ENCODE measurements at regions not wholly inside any gene's neighbourhood (a gene's known extent, or its start where the extent isn't known, plus 50 kb on each side); places are given as distances from the start of the nearest gene placed in this dataset.

- Mint-ChIP-seq H3K4me1 (no peaks in the 10 kb centered on the region), H3K27ac (no peak overlapping the region), H3K36me3 (no peaks in the 10 kb centered on the region), H3K9me3 (peaks cover 0 to 5% (median under 1%) of the 10 kb centered on the region in 8 donors), H3K4me3 (no peak overlapping the region), H3K27me3 (no peaks in the 10 kb centered on the region)
- H3K36me3 ChIP-seq (ENCODE audit: insufficient read depth, low read length): no peaks in the 10 kb centered on the region
- H3K4me1 ChIP-seq (ENCODE audit: insufficient read depth, low read length): no peaks in the 10 kb centered on the region
- intact Hi-C loops (cut with micrococcal nuclease): no loop called here
- no peak overlapping the region for H3K4me3 ChIP-seq (ENCODE audit: low read length in 2 of 2)
- no peak for DNase-seq
- H3K27ac ChIP-seq (ENCODE audit: low read depth, low read length): no peak overlapping the region
- ChIA-PET CTCF (ENCODE audit: partially characterized antibody) (no interaction called here), POLR2A (ENCODE audit: partially characterized antibody) (no interaction called here)
- no peaks in the 10 kb centered on the region for H3K9me3 ChIP-seq (ENCODE audit: control insufficient read depth in 1 of 2, low read length in 2 of 2)
- H3K27me3 ChIP-seq (ENCODE audit: insufficient read depth, low read length): no peaks in the 10 kb centered on the region
These were observed 687.6 kb downstream of the FLRT2 start for GRCh38 chr14:86217523-86217922.

- Mint-ChIP-seq H3K4me3 (no peak overlapping the region), H3K27ac (no peak overlapping the region), H3K4me1 (no peaks in the 10 kb centered on the region), H3K36me3 (no peaks in the 10 kb centered on the region), H3K27me3 (no peaks in the 10 kb centered on the region), H3K9me3 (peaks cover 0 to 22% (median 3%) of the 10 kb centered on the region in 8 donors)
- no peaks in the 10 kb centered on the region for H3K4me1 ChIP-seq (ENCODE audit: insufficient read depth, low read length)
- CTCF ChIA-PET (ENCODE audit: partially characterized antibody): no interaction called here
- POLR2A ChIA-PET (ENCODE audit: partially characterized antibody): no interaction called here
- DNase-seq: no peak
- intact Hi-C loops (cut with micrococcal nuclease): no loop called here
- H3K4me3 ChIP-seq (ENCODE audit: low read length in 2 of 2): no peak overlapping the region
- H3K27me3 ChIP-seq (ENCODE audit: insufficient read depth, low read length): no peaks in the 10 kb centered on the region
- no peaks in the 10 kb centered on the region for H3K36me3 ChIP-seq (ENCODE audit: insufficient read depth, low read length)
- no peak overlapping the region for H3K27ac ChIP-seq (ENCODE audit: low read depth, low read length)
- H3K9me3 ChIP-seq (ENCODE audit: control insufficient read depth in 1 of 2, low read length in 2 of 2): no peaks in the 10 kb centered on the region
These were observed 673.9 kb downstream of the FLRT2 start for GRCh38 chr14:86203843-86204242.

- Mint-ChIP-seq H3K4me3 (no peak overlapping the region), H3K4me1 (no peaks in the 10 kb centered on the region), H3K36me3 (no peaks in the 10 kb centered on the region), H3K27me3 (no peaks in the 10 kb centered on the region), H3K27ac (no peak overlapping the region), H3K9me3 (peaks cover 0 to 14% (median 4%) of the 10 kb centered on the region in 8 donors)
- no peaks in the 10 kb centered on the region for H3K4me1 ChIP-seq (ENCODE audit: insufficient read depth, low read length)
- ChIA-PET CTCF (ENCODE audit: partially characterized antibody) (no interaction called here), POLR2A (ENCODE audit: partially characterized antibody) (no interaction called here)
- no peaks in the 10 kb centered on the region for H3K27me3 ChIP-seq (ENCODE audit: insufficient read depth, low read length)
- no peak for DNase-seq
- intact Hi-C loops (cut with micrococcal nuclease): no loop called here
- no peak overlapping the region for H3K27ac ChIP-seq (ENCODE audit: low read depth, low read length)
- no peaks in the 10 kb centered on the region for H3K9me3 ChIP-seq (ENCODE audit: control insufficient read depth in 1 of 2, low read length in 2 of 2)
- no peaks in the 10 kb centered on the region for H3K36me3 ChIP-seq (ENCODE audit: insufficient read depth, low read length)
- no peak overlapping the region for H3K4me3 ChIP-seq (ENCODE audit: low read length in 2 of 2)
These were observed 666.5 kb downstream of the FLRT2 start for GRCh38 chr14:86196471-86196870.

GRCh38 chr14:86193756-86194155 is 663.8 kb downstream of the FLRT2 start:
- Histone ChIP-seq H3K27ac (ENCODE audit: low read depth, low read length) (no peak overlapping the region), H3K27me3 (ENCODE audit: insufficient read depth, low read length) (no peaks in the 10 kb centered on the region), H3K4me3 (ENCODE audit: low read length in 2 of 2) (no peak overlapping the region), H3K36me3 (ENCODE audit: insufficient read depth, low read length) (no peaks in the 10 kb centered on the region), H3K9me3 (ENCODE audit: control insufficient read depth in 1 of 2, low read length in 2 of 2) (no peaks in the 10 kb centered on the region), H3K4me1 (ENCODE audit: insufficient read depth, low read length) (no peaks in the 10 kb centered on the region)
- Mint-ChIP-seq H3K9me3 (peaks cover under 1 to 10% (median 3%) of the 10 kb centered on the region in 8 donors), H3K36me3 (no peaks in the 10 kb centered on the region), H3K4me1 (no peaks in the 10 kb centered on the region), H3K27ac (no peak overlapping the region), H3K4me3 (no peak overlapping the region), H3K27me3 (no peaks in the 10 kb centered on the region)
- ChIA-PET POLR2A (ENCODE audit: partially characterized antibody) (no interaction called here), CTCF (ENCODE audit: partially characterized antibody) (no interaction called here)
- no peak for DNase-seq
- intact Hi-C loops (cut with micrococcal nuclease): no loop called here

GRCh38 chr14:86179980-86180379 is 650.0 kb downstream of the FLRT2 start:
- ChIA-PET CTCF (ENCODE audit: partially characterized antibody) (no interaction called here), POLR2A (ENCODE audit: partially characterized antibody) (no interaction called here)
- no peak overlapping the region for H3K4me3 Mint-ChIP-seq
- intact Hi-C loops (cut with micrococcal nuclease): no loop called here
- no peaks in the 10 kb centered on the region for H3K36me3 Mint-ChIP-seq
- peaks cover 3 to 20% (median 7%) of the 10 kb centered on the region in 8 donors for H3K9me3 Mint-ChIP-seq
- DNase-seq: no peak
- H3K36me3 ChIP-seq (ENCODE audit: insufficient read depth, low read length): no peaks in the 10 kb centered on the region
- H3K4me3 ChIP-seq (ENCODE audit: low read length in 2 of 2): no peak overlapping the region
- H3K27ac ChIP-seq (ENCODE audit: low read depth, low read length): no peak overlapping the region
- H3K27ac Mint-ChIP-seq: no peak overlapping the region
- H3K27me3 Mint-ChIP-seq: no peaks in the 10 kb centered on the region
- H3K4me1 Mint-ChIP-seq: no peaks in the 10 kb centered on the region
- no peaks in the 10 kb centered on the region for H3K27me3 ChIP-seq (ENCODE audit: insufficient read depth, low read length)
- no peaks in the 10 kb centered on the region for H3K9me3 ChIP-seq (ENCODE audit: control insufficient read depth in 1 of 2, low read length in 2 of 2)
- no peaks in the 10 kb centered on the region for H3K4me1 ChIP-seq (ENCODE audit: insufficient read depth, low read length)

- Mint-ChIP-seq H3K4me1 (no peaks in the 10 kb centered on the region), H3K27ac (no peak overlapping the region), H3K9me3 (peaks cover 0 to 15% (median 4%) of the 10 kb centered on the region in 8 donors), H3K36me3 (no peaks in the 10 kb centered on the region), H3K27me3 (no peaks in the 10 kb centered on the region), H3K4me3 (no peak overlapping the region)
- intact Hi-C loops (cut with micrococcal nuclease): no loop called here
- ChIA-PET CTCF (ENCODE audit: partially characterized antibody) (no interaction called here), POLR2A (ENCODE audit: partially characterized antibody) (no interaction called here)
- H3K27ac ChIP-seq (ENCODE audit: low read depth, low read length): no peak overlapping the region
- DNase-seq: no peak
- H3K36me3 ChIP-seq (ENCODE audit: insufficient read depth, low read length): no peaks in the 10 kb centered on the region
- no peaks in the 10 kb centered on the region for H3K4me1 ChIP-seq (ENCODE audit: insufficient read depth, low read length)
- H3K27me3 ChIP-seq (ENCODE audit: insufficient read depth, low read length): no peaks in the 10 kb centered on the region
- no peaks in the 10 kb centered on the region for H3K9me3 ChIP-seq (ENCODE audit: control insufficient read depth in 1 of 2, low read length in 2 of 2)
- H3K4me3 ChIP-seq (ENCODE audit: low read length in 2 of 2): no peak overlapping the region
These were observed 638.4 kb downstream of the FLRT2 start for GRCh38 chr14:86168371-86168770.

GRCh38 chr14:86166541-86166940 is 636.6 kb downstream of the FLRT2 start:
- no peak overlapping the region for H3K4me3 Mint-ChIP-seq
- no peak overlapping the region for H3K27ac Mint-ChIP-seq
- H3K9me3 Mint-ChIP-seq: peaks cover 0 to 15% (median 4%) of the 10 kb centered on the region in 8 donors
- ChIA-PET POLR2A (ENCODE audit: partially characterized antibody) (no interaction called here), CTCF (ENCODE audit: partially characterized antibody) (no interaction called here)
- no peaks in the 10 kb centered on the region for H3K27me3 Mint-ChIP-seq
- H3K4me1 Mint-ChIP-seq: no peaks in the 10 kb centered on the region
- no peak overlapping the region for H3K4me3 ChIP-seq (ENCODE audit: low read length in 2 of 2)
- H3K27ac ChIP-seq (ENCODE audit: low read depth, low read length): no peak overlapping the region
- no peaks in the 10 kb centered on the region for H3K4me1 ChIP-seq (ENCODE audit: insufficient read depth, low read length)
- no peaks in the 10 kb centered on the region for H3K36me3 Mint-ChIP-seq
- no peaks in the 10 kb centered on the region for H3K36me3 ChIP-seq (ENCODE audit: insufficient read depth, low read length)
- DNase-seq: no peak
- no peaks in the 10 kb centered on the region for H3K27me3 ChIP-seq (ENCODE audit: insufficient read depth, low read length)
- intact Hi-C loops (cut with micrococcal nuclease): no loop called here
- no peaks in the 10 kb centered on the region for H3K9me3 ChIP-seq (ENCODE audit: control insufficient read depth in 1 of 2, low read length in 2 of 2)

GRCh38 chr14:86153480-86153879 is 623.5 kb downstream of the FLRT2 start:
- no peaks in the 10 kb centered on the region for H3K4me1 Mint-ChIP-seq
- CTCF ChIA-PET (ENCODE audit: partially characterized antibody): no interaction called here
- Histone ChIP-seq H3K27me3 (ENCODE audit: insufficient read depth, low read length) (no peaks in the 10 kb centered on the region), H3K36me3 (ENCODE audit: insufficient read depth, low read length) (no peaks in the 10 kb centered on the region), H3K4me1 (ENCODE audit: insufficient read depth, low read length) (no peaks in the 10 kb centered on the region), H3K27ac (ENCODE audit: low read depth, low read length) (no peak overlapping the region), H3K9me3 (ENCODE audit: control insufficient read depth in 1 of 2, low read length in 2 of 2) (no peaks in the 10 kb centered on the region), H3K4me3 (ENCODE audit: low read length in 2 of 2) (no peak overlapping the region)
- no peaks in the 10 kb centered on the region for H3K27me3 Mint-ChIP-seq
- no peak overlapping the region for H3K27ac Mint-ChIP-seq
- intact Hi-C loops (cut with micrococcal nuclease): no loop called here
- POLR2A ChIA-PET (ENCODE audit: partially characterized antibody): no interaction called here
- H3K4me3 Mint-ChIP-seq: no peak overlapping the region
- peaks cover 0 to 10% (median 4%) of the 10 kb centered on the region in 8 donors for H3K9me3 Mint-ChIP-seq
- DNase-seq: no peak
- no peaks in the 10 kb centered on the region for H3K36me3 Mint-ChIP-seq
